ENCODE measurements at regions not wholly inside any gene's neighbourhood (a gene's known extent, or its start where the extent isn't known, plus 50 kb on each side); places are given as distances from the start of the nearest gene placed in this dataset.

DNA sequence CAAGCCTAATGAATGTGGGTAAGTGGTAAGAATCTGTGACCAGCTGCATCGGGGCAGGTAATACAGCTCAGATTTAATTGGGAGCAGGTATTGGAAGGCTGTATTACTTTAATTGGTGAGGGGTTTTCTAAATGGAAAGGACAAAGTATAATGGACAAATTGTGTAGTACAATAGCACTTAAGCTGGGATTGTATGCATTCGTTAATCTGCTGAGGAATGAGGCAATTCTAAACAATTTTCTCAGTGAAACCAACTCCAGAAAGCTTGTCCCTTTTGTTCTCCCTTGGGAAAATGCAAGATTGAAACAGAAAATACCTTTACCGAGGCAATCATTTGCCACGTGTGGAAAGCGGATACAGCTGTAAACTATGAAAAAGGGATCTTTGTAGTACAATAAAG, 801.6 kb upstream of the POU3F3 start:
- TF ChIP-seq, protein P1, sequence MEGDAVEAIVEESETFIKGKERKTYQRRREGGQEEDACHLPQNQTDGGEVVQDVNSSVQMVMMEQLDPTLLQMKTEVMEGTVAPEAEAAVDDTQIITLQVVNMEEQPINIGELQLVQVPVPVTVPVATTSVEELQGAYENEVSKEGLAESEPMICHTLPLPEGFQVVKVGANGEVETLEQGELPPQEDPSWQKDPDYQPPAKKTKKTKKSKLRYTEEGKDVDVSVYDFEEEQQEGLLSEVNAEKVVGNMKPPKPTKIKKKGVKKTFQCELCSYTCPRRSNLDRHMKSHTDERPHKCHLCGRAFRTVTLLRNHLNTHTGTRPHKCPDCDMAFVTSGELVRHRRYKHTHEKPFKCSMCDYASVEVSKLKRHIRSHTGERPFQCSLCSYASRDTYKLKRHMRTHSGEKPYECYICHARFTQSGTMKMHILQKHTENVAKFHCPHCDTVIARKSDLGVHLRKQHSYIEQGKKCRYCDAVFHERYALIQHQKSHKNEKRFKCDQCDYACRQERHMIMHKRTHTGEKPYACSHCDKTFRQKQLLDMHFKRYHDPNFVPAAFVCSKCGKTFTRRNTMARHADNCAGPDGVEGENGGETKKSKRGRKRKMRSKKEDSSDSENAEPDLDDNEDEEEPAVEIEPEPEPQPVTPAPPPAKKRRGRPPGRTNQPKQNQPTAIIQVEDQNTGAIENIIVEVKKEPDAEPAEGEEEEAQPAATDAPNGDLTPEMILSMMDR (IDR thresholded peaks at IDR 0.05) = no peak
- TF ChIP-seq POLR2A (IDR thresholded peaks at IDR 0.05) = no peak

Data from Peyer's patch (tissue), 4 donors.